SW480 (cell line): ENCODE measurements at regions not wholly inside any gene's neighbourhood (a gene's known extent, or its start where the extent isn't known, plus 50 kb on each side); places are given as distances from the start of the nearest gene placed in this dataset.
"Not testable (repeated sequence)": the region's sequence is repeated elsewhere in the genome, so short reads cannot be mapped to it uniquely, and the experiment has no call there.

Experiments
- DNase-seq: peaks from one replicate; pipeline ENCODE4 v3.0.0-alpha.2; 2016; ENCODE audit warnings: low spot score

GRCh38 chr3:106120356-106120755, 251.5 kb upstream of the CBLB start:
- no peak for DNase-seq

DNA sequence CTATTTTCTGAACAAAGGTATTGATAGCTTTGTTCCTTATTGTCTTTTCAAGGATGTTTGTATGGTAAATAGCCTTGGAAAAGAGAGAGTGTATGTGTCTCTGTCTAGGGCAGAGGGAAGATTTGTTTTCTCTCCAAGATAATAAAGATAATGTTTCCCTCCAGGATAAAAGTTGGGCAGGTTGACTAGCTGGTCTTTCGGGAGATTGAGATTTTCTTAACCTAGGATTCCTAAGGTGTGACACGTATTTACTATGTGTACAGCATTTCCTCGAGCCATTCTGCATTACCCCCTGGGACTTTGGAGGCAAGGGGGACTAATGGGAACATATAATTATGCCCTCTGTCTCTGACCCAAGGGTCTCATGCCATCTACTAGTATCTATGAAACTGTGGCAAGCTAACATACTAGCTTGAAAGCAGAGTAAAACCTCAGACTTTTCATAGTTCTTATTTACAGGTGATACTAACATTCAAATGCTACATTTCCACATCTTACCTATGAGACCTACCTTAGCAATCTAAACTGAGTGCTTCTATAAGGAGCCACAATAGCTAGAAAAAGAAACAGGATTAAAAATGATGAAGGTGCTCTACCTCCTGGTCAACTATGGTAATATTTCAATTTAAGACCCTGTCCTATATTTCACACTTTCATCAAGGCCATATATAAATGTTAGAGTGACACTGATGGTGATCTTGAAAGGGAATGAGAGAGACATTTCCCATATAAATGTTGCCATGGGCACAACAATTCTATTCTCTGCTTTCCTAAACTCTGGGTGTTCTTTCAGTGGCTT, 252.9 kb upstream of the CBLB start:
- no peak for DNase-seq

DNA sequence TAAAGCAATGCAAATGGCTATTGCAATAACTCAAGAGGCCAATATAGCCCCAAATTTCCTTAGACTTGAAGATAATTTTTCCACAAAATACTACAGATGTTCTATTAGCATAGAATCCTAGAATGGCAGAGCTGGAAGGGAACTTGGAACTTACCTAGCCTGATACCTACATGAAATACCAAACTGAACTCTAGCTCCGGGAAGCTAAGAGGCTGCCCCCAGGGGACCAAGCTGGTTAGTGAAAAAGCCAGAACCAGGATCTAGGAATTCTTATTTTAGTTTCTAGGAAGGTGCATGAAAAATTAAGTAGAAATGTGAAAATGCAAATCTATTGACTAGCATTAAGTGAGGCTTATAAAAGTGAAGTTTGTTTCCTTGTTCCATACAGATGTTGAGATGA, 256.0 kb upstream of the CBLB start:
- no peak for DNase-seq

- DNase-seq = no peak
Measured at GRCh38 chr3:106125321-106125720, 256.5 kb upstream of the CBLB start.

DNA sequence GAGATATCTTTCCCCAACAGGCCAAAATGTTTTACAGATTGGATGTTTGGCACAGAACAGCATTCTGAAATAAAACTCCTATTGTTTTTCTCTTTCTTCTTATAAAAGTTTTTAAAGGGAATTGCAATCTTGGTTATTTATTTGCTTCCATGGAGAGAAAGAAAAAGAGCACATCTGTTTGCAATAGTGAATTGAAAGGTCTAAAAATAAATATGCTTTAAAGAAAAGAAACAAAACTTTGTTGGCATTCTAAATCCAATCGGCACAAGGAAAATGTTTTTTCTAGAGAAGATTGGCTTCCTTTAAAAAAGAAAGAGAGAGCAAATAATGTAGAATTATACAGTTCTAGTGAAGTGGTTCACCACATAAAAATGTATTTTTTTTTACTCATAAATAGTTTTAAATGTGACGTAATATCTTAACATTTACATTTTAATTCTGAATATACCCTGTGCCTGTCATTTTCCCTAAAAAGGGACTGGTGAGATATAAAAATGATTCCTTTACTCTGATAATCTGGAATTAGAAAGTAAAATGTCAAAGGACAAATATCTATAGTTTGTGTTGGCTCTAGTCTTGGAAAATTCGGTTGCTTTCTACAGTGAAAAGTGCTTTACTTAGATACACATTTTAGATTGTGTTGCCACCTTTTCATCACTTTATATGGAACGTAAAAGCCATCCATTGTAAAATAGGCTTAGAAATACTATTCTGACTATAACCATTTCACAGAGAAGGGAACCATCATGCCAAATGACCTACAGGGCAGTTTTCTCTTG, 257.4 kb upstream of the CBLB start:
- DNase-seq = no peak

GRCh38 chr3:106126846-106127235, 258.0 kb upstream of the CBLB start:
- DNase-seq = no peak

- DNase-seq = no peak
Measured at GRCh38 chr3:106129939-106130338, 261.1 kb upstream of the CBLB start.

DNA sequence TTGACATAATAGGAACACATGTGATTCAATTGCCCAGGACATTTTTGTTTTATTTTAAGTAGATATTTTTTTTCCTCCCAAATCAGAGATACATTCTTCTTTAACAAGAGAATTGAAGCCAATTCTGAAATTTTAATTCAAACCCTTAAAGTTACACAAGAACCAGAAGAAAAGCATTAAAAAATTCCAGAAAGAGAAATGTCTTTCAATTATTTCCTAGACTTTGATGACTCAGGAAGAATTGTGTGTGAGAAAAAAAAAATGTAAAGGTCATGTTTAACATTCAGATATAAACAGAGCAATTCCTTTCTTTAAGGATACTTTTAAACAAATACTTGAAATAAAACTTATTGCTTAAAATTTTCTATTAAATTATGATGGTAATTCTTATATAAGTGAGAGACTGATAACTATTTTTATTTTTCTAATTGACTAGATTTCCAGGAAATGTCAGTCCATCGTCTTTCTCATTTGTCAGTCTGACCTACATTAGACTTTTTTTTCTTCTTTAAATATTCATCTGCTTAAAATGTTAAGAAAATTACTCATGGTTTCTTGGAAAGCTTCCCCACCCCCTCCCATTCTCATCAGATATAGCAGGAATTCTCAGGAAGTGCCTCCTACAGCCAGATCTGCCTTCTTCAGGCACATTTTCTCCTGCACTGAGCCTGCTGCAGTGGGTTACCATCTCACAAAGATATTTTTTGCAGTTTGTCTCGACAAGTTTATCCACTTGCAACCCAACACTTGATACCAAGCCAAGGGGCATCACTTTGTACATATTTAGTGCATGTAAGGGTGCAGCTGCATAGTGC, 261.8 kb upstream of the CBLB start:
- no peak for DNase-seq

DNA sequence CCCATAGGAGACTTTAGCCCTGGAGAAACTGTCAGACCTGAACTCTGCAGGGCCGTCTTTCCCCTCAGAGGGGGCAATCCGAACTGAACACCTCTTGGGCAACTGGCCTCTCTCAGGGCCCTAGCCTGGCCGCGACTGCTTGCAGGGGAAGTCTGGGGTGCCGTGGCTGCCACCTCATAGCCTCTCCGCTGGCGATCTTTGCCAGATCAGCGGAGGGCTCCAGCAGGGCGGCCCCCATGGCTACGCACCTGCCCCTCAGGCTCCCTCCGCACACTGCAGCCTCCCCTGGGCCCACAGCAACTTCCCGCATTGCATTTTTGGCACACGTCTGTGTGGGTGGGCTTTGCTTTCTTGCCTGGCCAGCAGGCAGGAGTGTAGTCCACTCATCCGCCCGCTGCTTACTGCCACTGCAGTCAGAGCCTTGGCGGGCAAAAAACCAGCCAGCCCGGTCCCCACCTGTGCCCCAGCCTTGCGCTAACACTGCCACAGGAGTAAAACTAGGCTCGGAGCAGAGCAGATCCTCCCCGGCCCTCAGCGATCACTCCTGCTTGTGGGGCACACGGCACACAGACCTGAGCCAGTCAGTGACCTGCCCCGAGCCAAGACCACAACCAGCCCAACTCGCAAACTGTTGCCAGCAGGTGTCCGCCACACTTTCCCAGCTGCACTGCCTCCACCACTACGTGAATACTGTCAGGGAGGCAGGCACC, 266.8 kb upstream of the CBLB start:
- DNase-seq = no peak

GRCh38 chr3:106139826-106140225, 271.0 kb upstream of the CBLB start:
- DNase-seq = no peak

DNA sequence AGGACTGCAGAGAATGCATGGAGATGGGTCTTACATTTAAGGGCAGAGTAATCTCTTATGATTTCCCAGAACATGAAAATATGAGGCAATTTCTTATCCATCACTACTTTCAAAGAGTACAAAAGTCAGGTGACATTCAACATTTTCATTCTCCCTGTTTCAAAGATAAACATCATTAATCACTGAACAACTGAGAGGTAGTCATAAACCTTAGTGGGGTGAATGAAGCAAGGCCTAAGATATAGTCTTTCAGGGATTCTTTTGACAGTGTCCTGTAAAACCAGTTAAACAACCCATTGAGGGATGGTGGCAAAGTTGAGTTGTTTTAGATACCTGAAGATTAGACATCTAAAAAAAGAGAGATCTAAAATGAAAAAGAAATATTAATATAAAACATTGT, 271.6 kb upstream of the CBLB start:
- no peak for DNase-seq

DNA sequence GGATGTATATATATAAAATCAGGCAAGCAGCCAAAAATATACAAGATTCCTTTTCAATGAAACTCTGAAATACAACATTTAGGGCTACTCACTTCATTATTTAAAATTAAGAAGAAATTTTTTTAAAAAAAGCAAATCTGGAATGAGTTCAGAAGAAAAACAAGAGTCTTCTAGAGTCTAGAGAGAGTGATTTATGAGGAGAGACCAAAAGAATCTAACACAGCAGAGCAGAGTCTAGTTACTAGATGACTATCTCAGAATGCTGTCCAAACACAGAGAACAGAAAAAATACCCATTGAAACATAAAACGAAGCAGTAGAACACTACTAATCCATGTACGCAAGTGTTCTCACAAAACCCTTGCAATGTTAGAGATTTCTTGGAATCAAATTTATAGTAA, 275.2 kb upstream of the CBLB start:
- no peak for DNase-seq

GRCh38 chr3:106148440-106149082, 279.7 kb upstream of the CBLB start:
- DNase-seq = not testable (repeated sequence)

DNA sequence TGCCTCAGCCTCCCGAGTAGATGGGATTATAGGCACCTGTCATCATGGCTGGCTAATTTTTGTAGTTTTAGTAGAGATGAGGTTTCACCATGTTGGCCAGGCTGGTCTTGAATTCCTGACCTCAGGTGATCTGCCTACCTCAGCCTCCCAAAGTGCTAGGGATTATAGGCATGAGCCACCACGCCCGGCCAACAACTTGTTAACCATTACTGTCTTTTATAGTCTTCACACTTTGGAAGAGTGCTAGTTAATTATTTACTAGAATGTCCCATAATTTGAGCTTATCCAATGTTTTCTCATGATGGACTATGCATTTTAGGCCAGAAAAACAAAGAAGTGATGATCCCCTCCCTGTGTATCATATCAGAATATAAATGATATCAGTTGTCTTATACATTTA, 288.6 kb upstream of the CBLB start:
- DNase-seq = no peak

DNA sequence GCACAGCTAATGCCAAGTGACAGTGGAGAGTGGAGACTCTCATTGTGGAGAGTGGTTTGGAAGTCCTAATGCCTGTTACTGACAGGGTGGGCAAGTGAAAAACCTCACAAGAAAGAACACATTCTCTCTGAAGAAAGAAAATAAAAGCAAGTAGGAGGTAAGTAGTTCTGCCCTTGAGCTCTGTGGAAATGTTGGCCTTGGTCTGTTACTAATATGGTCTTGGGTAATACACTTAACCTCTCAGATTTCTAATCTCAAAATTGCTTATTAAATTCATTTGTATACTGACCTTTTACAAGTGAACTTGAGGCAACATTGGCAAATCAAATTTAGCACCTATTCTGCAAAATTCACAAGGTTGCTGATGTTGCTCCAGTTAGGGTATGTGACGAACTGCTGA, 291.6 kb upstream of the CBLB start:
- DNase-seq = no peak

- no peak for DNase-seq
Measured at GRCh38 chr3:106161246-106161645, 292.4 kb upstream of the CBLB start.

GRCh38 chr3:106167728-106168127, 298.9 kb upstream of the CBLB start:
- DNase-seq = no peak

- DNase-seq = no peak
Measured at GRCh38 chr3:106168962-106169750, 300.3 kb upstream of the CBLB start.

GRCh38 chr3:106170636-106171035, 301.8 kb upstream of the CBLB start:
- DNase-seq = no peak

- no peak for DNase-seq
Measured at GRCh38 chr3:106172101-106172500, 303.3 kb upstream of the CBLB start.

GRCh38 chr3:106172780-106173179, 304.0 kb upstream of the CBLB start:
- DNase-seq = no peak
